PC-9 (cell line): ENCODE measurements at regions not wholly inside any gene's neighbourhood (a gene's known extent, or its start where the extent isn't known, plus 50 kb on each side); places are given as distances from the start of the nearest gene placed in this dataset.

Experiments
- BruUV-seq: library from RNA; stranded (reverse); fragments of 400-500 nt; replicated peaks from 2 replicates; lab custom pipeline; 2021; lab: Mats Ljungman, UMichigan
- CTCF ChIA-PET: fragments of 300-600 bp; sonication (Branson Sonifier 250); formaldehyde crosslinking; loops from one replicate; lab custom pipeline; 2022; ENCODE audit warnings: antibody characterized with exemption; lab: Charles Lee
- POLR2A ChIA-PET: fragments of 300-600 bp; sonication (Branson Sonifier 250); formaldehyde crosslinking; loops from one replicate; lab custom pipeline; 2022; ENCODE audit warnings: antibody characterized with exemption; ENCODE audit not compliant: unreplicated experiment; lab: Charles Lee
- DNase-seq, 2 experiments: peaks; one replicate each; pipeline versions ENCODE4 v3.0.0 to v3.0.0-alpha.2; 2015 to 2022; ENCODE audit warnings: mixed read lengths in 1 of 2
- H2AFZ ChIP-seq: fragments of 200-600 bp; sonication (generic); 2 replicates; pipeline ENCODE4 v1.8.1; 2017; ENCODE audit warnings: antibody characterized with exemption
- H3F3A ChIP-seq: fragments of 200-600 bp; sonication (generic); 2 replicates; pipeline ENCODE4 v1.8.1; 2017; ENCODE audit warnings: antibody characterized with exemption, mild to moderate bottlenecking, low read depth; ENCODE audit not compliant: insufficient read depth
- H3K27ac ChIP-seq: fragments of 200-600 bp; sonication (generic); 2 replicates; pipeline ENCODE4 v1.6.1; 2016; ENCODE audit warnings: mixed run types
- H3K27me3 ChIP-seq: fragments of 200-600 bp; sonication (generic); 2 replicates; pipeline ENCODE4 v1.6.1; 2016; ENCODE audit warnings: low read depth, mixed run types; ENCODE audit not compliant: insufficient read depth
- H3K36me3 ChIP-seq: fragments of 200-600 bp; sonication (generic); 2 replicates; pipeline ENCODE4 v1.6.1; 2016; ENCODE audit warnings: low read depth, mixed run types
- H3K4me1 ChIP-seq: fragments of 200-600 bp; sonication (generic); replicated peaks from 2 replicates; pipeline ENCODE4 v1.6.1; 2016; ENCODE audit warnings: mixed run types; ENCODE audit not compliant: insufficient read depth
- H3K4me2 ChIP-seq: fragments of 200-600 bp; sonication (generic); 2 replicates; pipeline ENCODE4 v1.6.1; 2017; ENCODE audit warnings: mixed run types
- H3K4me3 ChIP-seq: fragments of 200-600 bp; sonication (generic); 2 replicates; pipeline ENCODE4 v1.6.1; 2016; ENCODE audit warnings: mixed run types
- H3K79me2 ChIP-seq: fragments of 200-600 bp; sonication (generic); 2 replicates; pipeline ENCODE4 v1.6.1; 2017; ENCODE audit warnings: low read depth, mixed run types
- H3K9me2 ChIP-seq: fragments of 200-600 bp; sonication (generic); 2 replicates; pipeline ENCODE4 v1.8.1; 2017; ENCODE audit warnings: mild to moderate bottlenecking; ENCODE audit not compliant: insufficient read depth
- H3K9me3 ChIP-seq: fragments of 200-600 bp; sonication (generic); 2 replicates; pipeline ENCODE4 v1.8.1; 2016; ENCODE audit warnings: low read depth; ENCODE audit not compliant: insufficient read depth
- H4K20me1 ChIP-seq: fragments of 200-600 bp; sonication (generic); 2 replicates; pipeline ENCODE4 v1.8.1; 2017; ENCODE audit not compliant: insufficient read depth
- CTCF ChIP-seq: fragments of 200-600 bp; sonication (generic); conservative IDR thresholded peaks from 2 replicates; pipeline ENCODE4 v1.6.1; 2017; ENCODE audit warnings: mixed run types, antibody characterized with exemption, mild to moderate bottlenecking, moderate library complexity
- EZH2 ChIP-seq: fragments of 200-600 bp; sonication (generic); IDR thresholded peaks from 2 replicates; pipeline ENCODE4 v1.8.0; 2017; ENCODE audit warnings: antibody characterized with exemption, low read depth
- intact Hi-C: fragments of 100-400 bp; cut with micrococcal nuclease; formaldehyde crosslinking; loops from one replicate; pipeline ENCODE4 v1.10.0; 2022; ENCODE audit not compliant: unreplicated experiment

- Histone ChIP-seq H4K20me1 (no peaks in the 10 kb centered on the region), H3K27me3 (no peaks in the 10 kb centered on the region), H3K4me2 (no peak overlapping the region), H3K36me3 (no peaks in the 10 kb centered on the region), H3F3A (peaks cover 29% of the 10 kb centered on the region), H3K4me1 (peaks cover 32% of the 10 kb centered on the region), H3K79me2 (no peaks in the 10 kb centered on the region), H3K27ac (peak overlapping the region; percentile 96), H3K4me3 (no peak overlapping the region), H2AFZ (no peak overlapping the region), H3K9me2 (no peaks in the 10 kb centered on the region), H3K9me3 (no peaks in the 10 kb centered on the region)
- intact Hi-C loops, result no loop called here
- POLR2A ChIA-PET, result no interaction called here
- no TSS peak for BruUV-seq
- CTCF ChIA-PET, result no interaction called here
- TF ChIP-seq CTCF (no peak), EZH2 (no peak)
- no peak for DNase-seq
Observed at GRCh38 chr15:91562698-91563097, 290.8 kb upstream of the SLCO3A1 start.

DNA sequence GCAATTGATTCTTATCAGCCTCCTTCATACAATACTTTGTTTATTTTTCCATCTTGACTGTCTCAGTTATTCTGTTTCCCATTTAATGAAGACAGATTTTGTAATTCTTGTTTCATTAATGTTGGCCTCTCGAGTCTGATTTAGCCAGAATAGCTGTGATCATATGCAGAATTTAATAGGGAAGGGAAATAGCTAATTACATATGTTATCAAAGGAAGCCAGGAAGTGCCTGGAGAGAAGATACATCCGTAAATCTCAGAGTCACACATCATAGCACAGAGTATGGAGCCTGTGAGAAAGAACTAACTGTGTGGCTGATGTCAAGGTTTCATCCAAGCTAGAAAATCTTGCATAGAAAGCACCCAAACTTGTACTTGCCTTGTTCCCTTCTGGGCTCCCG, 288.9 kb upstream of the SLCO3A1 start:
- H4K20me1 ChIP-seq, result no peaks in the 10 kb centered on the region
- H3K9me3 ChIP-seq, result no peaks in the 10 kb centered on the region
- ChIA-PET CTCF (no interaction called here), POLR2A (no interaction called here)
- H3K9me2 ChIP-seq, result no peaks in the 10 kb centered on the region
- H2AFZ ChIP-seq, result no peak overlapping the region
- H3K4me3 ChIP-seq, result no peak overlapping the region
- no peaks in the 10 kb centered on the region for H3K36me3 ChIP-seq
- no peak overlapping the region for H3K27ac ChIP-seq
- no peaks in the 10 kb centered on the region for H3K27me3 ChIP-seq
- BruUV-seq, result no TSS peak
- H3K4me1 ChIP-seq, result peaks cover 32% of the 10 kb centered on the region
- intact Hi-C loops, result no loop called here
- TF ChIP-seq CTCF (no peak), EZH2 (no peak)
- H3F3A ChIP-seq, result peaks cover 29% of the 10 kb centered on the region
- H3K79me2 ChIP-seq, result no peaks in the 10 kb centered on the region
- DNase-seq, result no peak
- H3K4me2 ChIP-seq, result no peak overlapping the region

- DNase-seq, result no peak
- POLR2A ChIA-PET, result interaction anchor here (0.6 kb wide), 1 partner anchor 29 kb away, joined by 3 read pairs; no protein-coding TSS in a partner anchor
- no peak for TF ChIP-seq CTCF
- TF ChIP-seq EZH2, result no peak
- CTCF ChIA-PET, result no interaction called here
- Histone ChIP-seq H3K4me2 (no peak overlapping the region), H2AFZ (no peak overlapping the region), H3K79me2 (no peaks in the 10 kb centered on the region), H3F3A (peaks cover 16% of the 10 kb centered on the region), H3K36me3 (no peaks in the 10 kb centered on the region), H3K4me1 (peaks cover 20% of the 10 kb centered on the region), H3K4me3 (no peak overlapping the region), H3K27me3 (no peaks in the 10 kb centered on the region), H4K20me1 (no peaks in the 10 kb centered on the region), H3K9me2 (no peaks in the 10 kb centered on the region), H3K9me3 (no peaks in the 10 kb centered on the region), H3K27ac (no peak overlapping the region)
- intact Hi-C loops, result no loop called here
- no TSS peak for BruUV-seq
Observed at GRCh38 chr15:91566141-91566540, 287.4 kb upstream of the SLCO3A1 start.
